Activated gamma-delta T cell treated with Interleukin-2 at 50 U/mL for 16 hours (primary cell): ENCODE measurements at regions not wholly inside any gene's neighbourhood (a gene's known extent, or its start where the extent isn't known, plus 50 kb on each side); places are given as distances from the start of the nearest gene placed in this dataset.
"Not testable (repeated sequence)": the region's sequence is repeated elsewhere in the genome, so short reads cannot be mapped to it uniquely, and the experiment has no call there.

Experiments used
- DNase-seq: peaks from one replicate; pipeline ENCODE4 v3.0.0-alpha.2; 2020

GRCh38 chr1:146710838-146711521 is 227.1 kb upstream of the NBPF12 start:
- DNase-seq, result peak; percentile 4

DNA sequence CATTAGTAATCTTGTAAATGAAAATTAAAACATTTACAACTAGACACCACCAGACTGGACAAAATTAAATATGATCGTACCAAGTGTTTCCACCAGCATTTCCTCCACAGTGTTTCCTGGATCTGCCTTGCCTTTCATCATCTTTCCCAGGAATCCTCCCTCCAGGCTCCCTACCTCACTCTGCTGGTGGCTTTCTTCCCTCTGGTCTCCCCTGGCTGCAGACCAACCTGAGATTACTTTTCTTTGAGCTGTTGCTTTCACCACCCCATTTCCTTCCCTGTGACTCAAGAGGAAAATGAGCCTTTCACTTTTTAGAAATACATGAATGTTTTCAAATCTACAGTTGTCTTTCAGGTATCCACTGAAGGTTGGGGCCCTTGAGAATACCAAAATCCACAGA is 228.8 kb upstream of the NBPF12 start:
- DNase-seq, result not testable (repeated sequence)

- DNase-seq, result not testable (repeated sequence)
These were observed 233.9 kb upstream of the NBPF12 start for GRCh38 chr1:146704162-146704724.

DNA sequence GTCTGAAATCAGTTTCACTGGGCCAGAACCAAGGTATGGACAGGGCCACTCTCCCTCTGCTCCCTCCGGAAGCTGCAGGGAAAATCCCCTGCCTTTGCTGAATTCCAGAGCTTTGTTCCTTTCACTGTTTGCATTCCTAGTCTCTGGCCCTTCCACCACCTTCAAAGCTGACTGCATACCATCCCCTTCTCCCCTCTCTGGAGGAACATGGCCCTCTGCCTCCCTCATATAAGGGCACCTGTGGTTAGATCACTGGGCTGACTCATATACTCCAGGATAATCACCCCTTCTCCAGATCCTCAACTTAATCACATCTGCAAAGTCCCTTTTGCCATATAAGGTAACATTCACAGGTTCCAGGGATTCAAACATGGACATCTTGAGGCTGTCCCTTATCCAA is 236.8 kb upstream of the NBPF12 start:
- DNase-seq, result not testable (repeated sequence)

- DNase-seq, result not testable (repeated sequence)
These were observed 242.7 kb upstream of the NBPF12 start for GRCh38 chr1:146695388-146695787.

GRCh38 chr1:146691798-146692197 is 246.3 kb upstream of the NBPF12 start:
- not testable (repeated sequence) for DNase-seq

- DNase-seq, result not testable (repeated sequence)
These were observed 249.2 kb upstream of the NBPF12 start for GRCh38 chr1:146688893-146689292.

- DNase-seq, result not testable (repeated sequence)
These were observed 251.3 kb upstream of the NBPF12 start for GRCh38 chr1:146686777-146687366.

- DNase-seq, result not testable (repeated sequence)
These were observed 255.0 kb upstream of the NBPF12 start for GRCh38 chr1:146683126-146683429.

- not testable (repeated sequence) for DNase-seq
These were observed 255.6 kb upstream of the NBPF12 start for GRCh38 chr1:146682227-146683125.

DNA sequence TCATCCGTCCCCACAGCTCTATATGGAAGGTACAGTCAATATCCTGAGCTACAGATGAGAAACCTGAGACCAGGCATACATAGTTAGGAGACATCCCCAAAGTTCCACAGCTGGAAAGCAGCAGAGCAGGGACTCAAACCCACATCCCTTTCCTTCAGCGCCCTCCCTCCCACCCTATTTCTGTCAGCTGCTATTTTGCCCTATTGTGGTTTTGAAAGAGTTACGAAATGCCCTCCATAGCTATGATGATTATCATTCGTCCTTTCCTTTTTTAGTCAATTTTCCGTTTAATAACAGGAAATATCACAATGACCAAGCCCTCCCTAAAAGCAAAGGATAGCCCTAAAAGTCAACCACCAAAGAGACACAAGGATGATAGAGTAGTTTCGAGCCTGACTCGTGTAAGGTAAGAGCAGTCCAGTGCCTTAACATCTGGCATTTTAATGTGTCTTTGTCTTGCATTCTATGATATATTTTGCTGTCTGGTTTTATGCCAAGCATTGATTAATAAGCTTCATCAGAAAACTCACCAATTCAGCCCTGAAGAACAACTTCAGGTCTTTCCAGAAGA is 264.3 kb upstream of the NBPF12 start:
- not testable (repeated sequence) for DNase-seq

DNA sequence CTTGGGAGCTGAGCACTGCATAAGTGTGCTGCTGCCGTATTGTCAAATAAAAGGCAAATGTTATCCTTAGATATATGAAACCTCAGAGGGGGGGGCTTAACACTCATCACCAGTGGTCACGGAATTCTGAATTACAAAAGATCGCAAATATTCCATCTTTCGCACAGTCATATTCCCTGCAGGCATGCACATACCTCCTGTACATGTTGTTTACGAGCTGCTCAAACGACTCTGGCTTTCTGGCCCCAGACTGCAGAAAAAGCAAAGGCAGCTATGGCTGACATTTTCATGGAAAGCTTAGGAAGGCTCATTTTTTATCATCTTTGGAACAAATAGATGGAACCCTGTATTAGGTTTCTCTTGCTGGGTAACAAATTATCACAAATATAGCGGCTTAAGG is 265.5 kb upstream of the NBPF12 start:
- DNase-seq, result not testable (repeated sequence)

DNA sequence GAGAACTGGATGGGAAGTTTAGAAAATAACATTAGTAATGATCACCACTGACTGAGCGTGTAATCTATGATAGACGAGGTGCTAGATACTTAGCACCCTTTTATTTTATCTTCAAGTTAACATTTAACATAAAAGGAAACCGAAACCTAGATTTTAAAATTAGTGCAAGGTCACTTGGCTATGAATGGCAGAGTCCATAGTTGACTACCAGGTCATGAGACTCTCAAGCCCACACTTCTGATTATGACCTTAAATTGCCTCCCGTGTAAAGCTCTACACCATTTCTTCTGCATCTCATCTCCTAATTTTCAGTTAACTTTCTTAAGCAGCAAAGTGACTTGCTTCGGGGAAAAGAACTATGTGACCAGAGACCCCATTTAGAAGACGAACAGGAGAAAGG is 266.5 kb upstream of the NBPF12 start:
- DNase-seq, result not testable (repeated sequence)

- not testable (repeated sequence) for DNase-seq
These were observed 267.1 kb upstream of the NBPF12 start for GRCh38 chr1:146670832-146671566.

GRCh38 chr1:146666275-146666674 is 271.8 kb upstream of the NBPF12 start:
- not testable (repeated sequence) for DNase-seq

- DNase-seq, result not testable (repeated sequence)
These were observed 277.9 kb upstream of the NBPF12 start for GRCh38 chr1:146660242-146660641.

DNA sequence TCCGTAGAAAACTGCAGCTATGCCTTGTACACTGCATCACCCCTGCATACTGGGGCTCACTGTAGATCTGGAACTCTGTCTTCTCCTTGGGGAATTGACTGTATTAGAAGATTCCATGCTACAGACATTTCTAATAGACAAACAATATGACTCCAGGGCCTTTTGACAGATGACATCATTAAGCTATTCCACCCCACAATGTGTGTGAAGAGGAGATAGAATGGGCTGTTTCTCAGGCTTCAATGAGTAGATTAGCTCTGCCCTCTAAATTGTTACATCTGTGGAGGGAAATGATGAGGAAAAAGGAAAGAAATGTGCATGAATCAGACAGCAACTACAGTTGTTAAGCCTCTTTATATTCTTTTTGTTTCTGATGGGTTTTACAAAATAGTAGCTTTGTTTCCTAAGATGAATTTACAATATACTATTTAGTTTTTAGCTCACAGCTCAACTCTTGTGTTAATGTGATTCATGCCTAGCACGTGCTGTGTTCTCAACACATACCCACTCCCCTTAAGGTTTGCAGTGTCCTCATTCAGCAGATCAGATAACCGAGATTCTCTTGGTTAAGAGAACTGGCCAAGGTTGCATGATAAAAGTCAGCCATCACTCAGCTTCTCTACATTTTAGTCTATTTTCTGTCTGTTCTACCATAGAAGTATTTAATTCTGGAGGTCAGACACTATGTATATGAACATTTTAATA is 281.6 kb upstream of the NBPF12 start:
- not testable (repeated sequence) for DNase-seq

DNA sequence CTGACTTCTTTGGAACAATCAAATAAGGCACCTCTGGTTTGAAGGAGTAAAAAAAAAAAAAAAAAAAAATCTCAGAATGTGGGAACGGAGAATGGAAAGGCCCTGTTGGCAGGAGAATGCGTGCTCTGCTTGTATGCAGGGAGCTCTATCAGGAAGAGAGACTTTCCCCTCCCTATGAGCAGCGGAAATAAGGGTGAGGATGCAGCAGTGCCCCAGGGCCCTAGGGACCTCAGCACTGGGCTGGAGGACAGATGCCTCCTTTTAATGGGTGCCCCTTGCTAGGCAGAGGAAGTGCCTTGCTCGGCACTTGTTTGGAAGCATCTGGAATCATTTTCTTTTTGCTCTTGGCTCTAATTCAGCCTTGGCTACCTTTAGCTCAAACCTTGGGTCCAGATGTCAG is 283.4 kb upstream of the NBPF12 start:
- DNase-seq, result not testable (repeated sequence)

DNA sequence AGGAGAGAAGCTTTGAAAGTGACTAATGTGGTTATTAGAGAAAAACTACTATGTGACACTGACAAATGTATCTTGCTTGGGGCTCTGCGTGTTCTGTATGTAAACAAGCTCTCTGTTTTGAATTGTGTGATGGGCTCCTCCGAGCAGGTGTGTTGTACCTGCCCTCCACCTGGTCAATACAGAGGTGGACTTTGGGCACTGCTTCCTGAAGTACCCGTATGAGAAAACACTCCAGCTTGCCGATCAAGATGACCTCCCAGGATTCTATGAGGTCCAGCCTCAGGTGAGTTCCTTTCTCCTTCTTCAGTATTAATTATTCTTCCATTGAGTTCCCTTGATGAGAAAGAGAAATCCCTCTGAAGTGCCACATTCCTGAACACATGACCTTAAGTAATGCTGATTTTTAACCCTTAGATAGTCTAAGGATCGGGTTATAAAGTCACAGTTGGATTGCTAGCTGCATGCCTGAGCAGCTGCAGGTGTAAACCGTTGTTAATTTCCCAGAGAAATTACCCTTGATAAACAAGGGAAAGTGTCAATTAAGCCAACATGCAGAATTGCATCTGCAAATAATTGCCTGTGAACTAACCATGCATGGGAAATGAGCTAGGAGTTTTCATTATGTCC is 292.0 kb upstream of the NBPF12 start:
- not testable (repeated sequence) for DNase-seq

DNA sequence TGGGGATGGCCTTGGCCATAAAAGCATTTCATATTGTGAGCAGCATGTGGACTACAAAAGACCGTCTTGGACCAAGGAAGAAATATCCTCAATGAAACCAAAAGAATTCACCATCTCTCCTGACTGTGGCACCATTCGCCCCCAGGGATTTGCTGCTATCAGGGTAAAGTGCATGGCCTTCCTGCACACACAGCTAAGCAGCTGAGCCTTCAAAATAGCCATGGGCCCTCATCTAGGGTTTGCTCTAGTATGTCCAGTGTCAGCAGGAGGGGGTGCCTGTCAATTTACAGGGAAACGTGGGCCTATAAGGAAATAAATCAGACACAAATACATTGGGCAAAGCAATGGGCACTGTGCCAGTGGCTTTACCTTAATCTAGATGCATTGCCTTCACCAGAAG is 296.6 kb upstream of the NBPF12 start:
- not testable (repeated sequence) for DNase-seq

DNA sequence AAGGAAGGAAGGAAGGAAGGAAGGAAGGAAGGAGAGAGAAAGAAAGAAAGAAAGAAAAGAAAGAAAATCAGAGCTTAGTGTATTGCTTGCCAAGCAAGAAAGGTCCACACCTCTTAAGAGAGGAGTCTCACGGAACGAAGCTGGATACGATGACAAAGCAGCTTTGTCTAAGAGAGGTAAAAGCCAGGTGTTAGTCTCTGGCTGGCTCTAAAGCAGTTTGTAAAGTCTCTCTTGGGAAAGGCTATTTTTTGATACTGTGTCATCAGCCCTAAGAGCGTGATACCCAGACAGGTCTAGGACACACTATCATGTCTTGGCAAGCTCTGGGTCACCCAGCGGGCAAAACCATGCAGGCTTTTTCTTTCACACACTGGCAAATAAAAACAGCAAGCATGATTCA is 297.5 kb upstream of the NBPF12 start:
- not testable (repeated sequence) for DNase-seq
